ENCODE measurements at regions not wholly inside any gene's neighbourhood (a gene's known extent, or its start where the extent isn't known, plus 50 kb on each side); places are given as distances from the start of the nearest gene placed in this dataset.

DNA sequence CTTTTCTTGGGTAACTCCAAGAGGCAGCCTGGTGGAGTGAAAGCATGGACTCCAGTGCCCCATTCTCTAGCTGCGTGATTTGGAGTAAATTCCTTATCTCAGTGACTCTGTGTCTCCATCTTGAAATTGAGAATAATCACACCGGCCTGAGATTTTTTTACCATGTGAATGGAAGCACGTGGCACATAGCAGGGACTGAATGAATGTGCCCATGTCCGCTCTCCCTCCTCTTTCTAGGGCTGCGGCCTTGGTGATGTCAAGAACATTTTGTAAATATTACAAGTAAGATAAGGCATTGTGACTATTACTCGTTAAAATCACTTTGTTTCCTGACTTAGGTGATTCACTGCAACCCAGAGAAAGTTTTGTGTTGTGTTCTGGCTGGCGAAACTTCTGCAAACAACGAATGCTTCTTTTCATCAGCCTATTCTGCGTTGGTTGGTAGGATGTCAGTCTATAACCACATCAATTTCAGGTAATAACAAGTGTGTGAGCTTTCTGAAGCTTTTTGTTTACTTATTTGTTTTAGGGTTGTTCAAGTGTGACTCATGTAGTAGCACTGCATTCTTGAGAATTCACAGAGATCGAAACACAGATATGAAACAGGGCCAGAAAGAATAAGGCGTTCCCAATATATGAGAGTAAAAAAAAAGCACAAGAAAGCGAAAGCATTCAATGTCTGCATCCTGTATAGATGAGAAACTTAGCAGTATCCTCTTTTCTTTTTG is 135.7 kb upstream of the SLC45A1 start (continued):
- TF ChIP-seq, protein P1, sequence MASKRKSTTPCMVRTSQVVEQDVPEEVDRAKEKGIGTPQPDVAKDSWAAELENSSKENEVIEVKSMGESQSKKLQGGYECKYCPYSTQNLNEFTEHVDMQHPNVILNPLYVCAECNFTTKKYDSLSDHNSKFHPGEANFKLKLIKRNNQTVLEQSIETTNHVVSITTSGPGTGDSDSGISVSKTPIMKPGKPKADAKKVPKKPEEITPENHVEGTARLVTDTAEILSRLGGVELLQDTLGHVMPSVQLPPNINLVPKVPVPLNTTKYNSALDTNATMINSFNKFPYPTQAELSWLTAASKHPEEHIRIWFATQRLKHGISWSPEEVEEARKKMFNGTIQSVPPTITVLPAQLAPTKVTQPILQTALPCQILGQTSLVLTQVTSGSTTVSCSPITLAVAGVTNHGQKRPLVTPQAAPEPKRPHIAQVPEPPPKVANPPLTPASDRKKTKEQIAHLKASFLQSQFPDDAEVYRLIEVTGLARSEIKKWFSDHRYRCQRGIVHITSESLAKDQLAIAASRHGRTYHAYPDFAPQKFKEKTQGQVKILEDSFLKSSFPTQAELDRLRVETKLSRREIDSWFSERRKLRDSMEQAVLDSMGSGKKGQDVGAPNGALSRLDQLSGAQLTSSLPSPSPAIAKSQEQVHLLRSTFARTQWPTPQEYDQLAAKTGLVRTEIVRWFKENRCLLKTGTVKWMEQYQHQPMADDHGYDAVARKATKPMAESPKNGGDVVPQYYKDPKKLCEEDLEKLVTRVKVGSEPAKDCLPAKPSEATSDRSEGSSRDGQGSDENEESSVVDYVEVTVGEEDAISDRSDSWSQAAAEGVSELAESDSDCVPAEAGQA (IDR thresholded peaks at IDR 0.05; ENCODE audit: low read depth), result peak; percentile 36; the same call in 1 of the 2 replicates
- TF ChIP-seq, protein P1 (CRISPR knock-in tag; IDR thresholded peaks at IDR 0.05; ENCODE audit: borderline replicate concordance), result no peak
- peak; percentile 65; the same call in 1 of the 2 replicates for TF ChIP-seq FOSL1 (CRISPR knock-in tag; IDR thresholded peaks at IDR 0.05; ENCODE audit: borderline replicate concordance)
- TF ChIP-seq, protein P2, sequence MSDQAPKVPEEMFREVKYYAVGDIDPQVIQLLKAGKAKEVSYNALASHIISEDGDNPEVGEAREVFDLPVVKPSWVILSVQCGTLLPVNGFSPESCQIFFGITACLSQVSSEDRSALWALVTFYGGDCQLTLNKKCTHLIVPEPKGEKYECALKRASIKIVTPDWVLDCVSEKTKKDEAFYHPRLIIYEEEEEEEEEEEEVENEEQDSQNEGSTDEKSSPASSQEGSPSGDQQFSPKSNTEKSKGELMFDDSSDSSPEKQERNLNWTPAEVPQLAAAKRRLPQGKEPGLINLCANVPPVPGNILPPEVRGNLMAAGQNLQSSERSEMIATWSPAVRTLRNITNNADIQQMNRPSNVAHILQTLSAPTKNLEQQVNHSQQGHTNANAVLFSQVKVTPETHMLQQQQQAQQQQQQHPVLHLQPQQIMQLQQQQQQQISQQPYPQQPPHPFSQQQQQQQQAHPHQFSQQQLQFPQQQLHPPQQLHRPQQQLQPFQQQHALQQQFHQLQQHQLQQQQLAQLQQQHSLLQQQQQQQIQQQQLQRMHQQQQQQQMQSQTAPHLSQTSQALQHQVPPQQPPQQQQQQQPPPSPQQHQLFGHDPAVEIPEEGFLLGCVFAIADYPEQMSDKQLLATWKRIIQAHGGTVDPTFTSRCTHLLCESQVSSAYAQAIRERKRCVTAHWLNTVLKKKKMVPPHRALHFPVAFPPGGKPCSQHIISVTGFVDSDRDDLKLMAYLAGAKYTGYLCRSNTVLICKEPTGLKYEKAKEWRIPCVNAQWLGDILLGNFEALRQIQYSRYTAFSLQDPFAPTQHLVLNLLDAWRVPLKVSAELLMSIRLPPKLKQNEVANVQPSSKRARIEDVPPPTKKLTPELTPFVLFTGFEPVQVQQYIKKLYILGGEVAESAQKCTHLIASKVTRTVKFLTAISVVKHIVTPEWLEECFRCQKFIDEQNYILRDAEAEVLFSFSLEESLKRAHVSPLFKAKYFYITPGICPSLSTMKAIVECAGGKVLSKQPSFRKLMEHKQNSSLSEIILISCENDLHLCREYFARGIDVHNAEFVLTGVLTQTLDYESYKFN (CRISPR knock-in tag; conservative IDR thresholded peaks at IDR 0.05), result peak; percentile 62; the same call in 1 of the 2 replicates
- TF ChIP-seq, protein P3, sequence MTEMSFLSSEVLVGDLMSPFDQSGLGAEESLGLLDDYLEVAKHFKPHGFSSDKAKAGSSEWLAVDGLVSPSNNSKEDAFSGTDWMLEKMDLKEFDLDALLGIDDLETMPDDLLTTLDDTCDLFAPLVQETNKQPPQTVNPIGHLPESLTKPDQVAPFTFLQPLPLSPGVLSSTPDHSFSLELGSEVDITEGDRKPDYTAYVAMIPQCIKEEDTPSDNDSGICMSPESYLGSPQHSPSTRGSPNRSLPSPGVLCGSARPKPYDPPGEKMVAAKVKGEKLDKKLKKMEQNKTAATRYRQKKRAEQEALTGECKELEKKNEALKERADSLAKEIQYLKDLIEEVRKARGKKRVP (CRISPR knock-in tag; IDR thresholded peaks at IDR 0.05), result peak in 1 of 2 experiments; percentile 92; a peak in 2 of 4 replicates
- TF ChIP-seq, protein P4, sequence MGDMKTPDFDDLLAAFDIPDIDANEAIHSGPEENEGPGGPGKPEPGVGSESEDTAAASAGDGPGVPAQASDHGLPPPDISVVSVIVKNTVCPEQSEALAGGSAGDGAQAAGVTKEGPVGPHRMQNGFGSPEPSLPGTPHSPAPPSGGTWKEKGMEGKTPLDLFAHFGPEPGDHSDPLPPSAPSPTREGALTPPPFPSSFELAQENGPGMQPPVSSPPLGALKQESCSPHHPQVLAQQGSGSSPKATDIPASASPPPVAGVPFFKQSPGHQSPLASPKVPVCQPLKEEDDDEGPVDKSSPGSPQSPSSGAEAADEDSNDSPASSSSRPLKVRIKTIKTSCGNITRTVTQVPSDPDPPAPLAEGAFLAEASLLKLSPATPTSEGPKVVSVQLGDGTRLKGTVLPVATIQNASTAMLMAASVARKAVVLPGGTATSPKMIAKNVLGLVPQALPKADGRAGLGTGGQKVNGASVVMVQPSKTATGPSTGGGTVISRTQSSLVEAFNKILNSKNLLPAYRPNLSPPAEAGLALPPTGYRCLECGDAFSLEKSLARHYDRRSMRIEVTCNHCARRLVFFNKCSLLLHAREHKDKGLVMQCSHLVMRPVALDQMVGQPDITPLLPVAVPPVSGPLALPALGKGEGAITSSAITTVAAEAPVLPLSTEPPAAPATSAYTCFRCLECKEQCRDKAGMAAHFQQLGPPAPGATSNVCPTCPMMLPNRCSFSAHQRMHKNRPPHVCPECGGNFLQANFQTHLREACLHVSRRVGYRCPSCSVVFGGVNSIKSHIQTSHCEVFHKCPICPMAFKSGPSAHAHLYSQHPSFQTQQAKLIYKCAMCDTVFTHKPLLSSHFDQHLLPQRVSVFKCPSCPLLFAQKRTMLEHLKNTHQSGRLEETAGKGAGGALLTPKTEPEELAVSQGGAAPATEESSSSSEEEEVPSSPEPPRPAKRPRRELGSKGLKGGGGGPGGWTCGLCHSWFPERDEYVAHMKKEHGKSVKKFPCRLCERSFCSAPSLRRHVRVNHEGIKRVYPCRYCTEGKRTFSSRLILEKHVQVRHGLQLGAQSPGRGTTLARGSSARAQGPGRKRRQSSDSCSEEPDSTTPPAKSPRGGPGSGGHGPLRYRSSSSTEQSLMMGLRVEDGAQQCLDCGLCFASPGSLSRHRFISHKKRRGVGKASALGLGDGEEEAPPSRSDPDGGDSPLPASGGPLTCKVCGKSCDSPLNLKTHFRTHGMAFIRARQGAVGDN (CRISPR knock-in tag; IDR thresholded peaks at IDR 0.05), result no peak; the same call in 1 of the 2 replicates
- no peak for TF ChIP-seq ZSCAN29 (CRISPR knock-in tag; conservative IDR thresholded peaks at IDR 0.05)
- TF ChIP-seq NONO (IDR thresholded peaks at IDR 0.05), result no peak
- TF ChIP-seq NONO (CRISPR knock-in tag; conservative IDR thresholded peaks at IDR 0.05), result no peak
- peak; percentile 36; the same call in 1 of the 2 replicates for TF ChIP-seq DMAP1 (CRISPR knock-in tag; IDR thresholded peaks at IDR 0.05)
- peak; percentile 37; the same call in 1 of the 2 replicates for TF ChIP-seq HOXA3 (CRISPR knock-in tag; IDR thresholded peaks at IDR 0.05)
- TF ChIP-seq, protein P5, sequence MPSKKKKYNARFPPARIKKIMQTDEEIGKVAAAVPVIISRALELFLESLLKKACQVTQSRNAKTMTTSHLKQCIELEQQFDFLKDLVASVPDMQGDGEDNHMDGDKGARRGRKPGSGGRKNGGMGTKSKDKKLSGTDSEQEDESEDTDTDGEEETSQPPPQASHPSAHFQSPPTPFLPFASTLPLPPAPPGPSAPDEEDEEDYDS (CRISPR knock-in tag; IDR thresholded peaks at IDR 0.05), result 0 out of 2 replicates have a peak, but pooled peaks have one; percentile 7
- peak; percentile 81; the same call in 1 of the 2 replicates for TF ChIP-seq ZFP36L1 (CRISPR knock-in tag; IDR thresholded peaks at IDR 0.05)
